ENCODE measurements at regions not wholly inside any gene's neighbourhood (a gene's known extent, or its start where the extent isn't known, plus 50 kb on each side); places are given as distances from the start of the nearest gene placed in this dataset.

GRCh38 chr5:99169309-99169708 is 240.5 kb upstream of the CHD1 start:
- no peak for TF ChIP-seq POLR2A (IDR thresholded peaks at IDR 0.05; ENCODE audit: low read length)
- no peak for TF ChIP-seq GATA1 (IDR thresholded peaks at IDR 0.05; ENCODE audit: low read depth, low read length)

Measured in erythroblast (primary cell).